Gastroesophageal sphincter (tissue), 4 donors: ENCODE measurements at regions not wholly inside any gene's neighbourhood (a gene's known extent, or its start where the extent isn't known, plus 50 kb on each side); places are given as distances from the start of the nearest gene placed in this dataset.

Experiments
- ATAC-seq: fragments of 150-250 bp; one replicate; pipeline ENCODE4 v1.9.1; 2016; ENCODE audit warnings: mild to moderate bottlenecking, moderate library complexity
- H3K27ac ChIP-seq, 4 donors: fragments of 200-600 bp; sonication (generic) in 3 of 4; 1 replicate in 3 of 4; 2 replicates in 1 of 4; pipeline ENCODE4 v1.5.1; 2016 to 2019
- H3K27me3 ChIP-seq: fragments of 200-600 bp; sonication (generic); one replicate; pipeline ENCODE4 v1.5.1; 2019
- H3K36me3 ChIP-seq, 2 donors: fragments of 200-600 bp; sonication (generic); one replicate each; pipeline ENCODE4 v1.5.1; 2019; ENCODE audit warnings: control low read depth in 1 of 2
- H3K4me1 ChIP-seq, 3 donors: fragments of 200-600 bp; sonication (generic); 1 replicate in 2 of 3; 2 replicates in 1 of 3; pipeline ENCODE4 v1.5.1; 2016 to 2019; ENCODE audit warnings: control low read depth in 2 of 3
- H3K4me3 ChIP-seq, 2 donors: fragments of 200-600 bp; sonication (generic); one replicate each; pipeline ENCODE4 v1.5.1; 2019; ENCODE audit warnings: mild to moderate bottlenecking in 1 of 2, moderate library complexity in 1 of 2
- H3K9me3 ChIP-seq, 3 donors: fragments of 200-600 bp; sonication (generic); one replicate each; pipeline ENCODE4 v1.5.1; 2017 to 2019; ENCODE audit warnings: control low read depth in 2 of 3
- CTCF ChIP-seq, 4 experiments: fragments of 200-600 bp in 2 of 4; fragments of 450-650 bp in 2 of 4; sonication (generic) in 1 of 4; IDR thresholded peaks; one replicate each; pipeline ENCODE4 v1.5.1; 2017 to 2019; ENCODE audit warnings: antibody characterized with exemption in 4 of 4, mild to moderate bottlenecking in 2 of 4, moderate library complexity in 2 of 4
- EP300 ChIP-seq: sonication (generic); formaldehyde crosslinking; IDR thresholded peaks from one replicate; pipeline ENCODE4 v1.6.1; 2017; ENCODE audit warnings: antibody characterized with exemption, mild to moderate bottlenecking
- POLR2A ChIP-seq, 2 donors: fragments of 450-650 bp; IDR thresholded peaks; one replicate each; pipeline ENCODE4 v1.6.1; 2017; ENCODE audit warnings: antibody characterized with exemption in 2 of 2, mild to moderate bottlenecking in 2 of 2, moderate library complexity in 1 of 2
- POLR2AphosphoS5 ChIP-seq: sonication (generic); formaldehyde crosslinking; IDR thresholded peaks from one replicate; pipeline ENCODE4 v1.6.1; 2017; ENCODE audit warnings: antibody characterized with exemption
- WGBS, 2 donors: methylation state at CpG; one replicate each; pipeline ENCODE4 v1.1.5; 2018; ENCODE audit warnings: low coverage in 1 of 2; 5-methylcytosine and 5-hydroxymethylcytosine counted together

GRCh38 chr6:166075186-166075585 lies 92.5 kb downstream of the TBXT start:
- Histone ChIP-seq H3K27me3 (peaks cover 4% of the 10 kb centered on the region), H3K4me1 (no peaks in the 10 kb centered on the region), H3K9me3 (no peaks in the 10 kb centered on the region), H3K36me3 (no peaks in the 10 kb centered on the region), H3K27ac (no peak overlapping the region), H3K4me3 (no peak overlapping the region)
- no peak for ATAC-seq
- no peak for TF ChIP-seq POLR2AphosphoS5
- no peak for TF ChIP-seq POLR2A (IDR thresholded peaks at IDR 0.05)
- TF ChIP-seq EP300: no peak
- 54 to 78% methylated on average over 2 of the region's 2 CpGs for WGBS, 2 donors

GRCh38 chr6:166073082-166073481 lies 94.6 kb downstream of the TBXT start:
- Histone ChIP-seq H3K9me3 (no peaks in the 10 kb centered on the region), H3K4me3 (no peak overlapping the region), H3K4me1 (no peaks in the 10 kb centered on the region), H3K27ac (no peak overlapping the region), H3K36me3 (no peaks in the 10 kb centered on the region), H3K27me3 (peaks cover 4% of the 10 kb centered on the region)
- no peak for ATAC-seq
- TF ChIP-seq POLR2AphosphoS5 (no peak), EP300 (no peak), CTCF (IDR thresholded peaks at IDR 0.05) (no peak), POLR2A (IDR thresholded peaks at IDR 0.05) (no peak)
- 60 to 100% methylated on average over 1 of the region's 9 CpGs for WGBS, 2 donors

GRCh38 chr6:166068768-166069167 lies 98.9 kb downstream of the TBXT start:
- Histone ChIP-seq H3K9me3 (no peaks in the 10 kb centered on the region), H3K36me3 (no peaks in the 10 kb centered on the region), H3K27me3 (no peaks in the 10 kb centered on the region), H3K4me3 (no peak overlapping the region), H3K4me1 (no peaks in the 10 kb centered on the region), H3K27ac (no peak overlapping the region)
- no peak for ATAC-seq
- 68 to 83% methylated on average over 3 of the region's 3 CpGs for WGBS, 2 donors
- TF ChIP-seq POLR2A (IDR thresholded peaks at IDR 0.05) (no peak), POLR2AphosphoS5 (no peak), CTCF (IDR thresholded peaks at IDR 0.05) (no peak), EP300 (no peak)

- WGBS, 2 donors: 15 to 30% methylated on average over 2 to 9 of the region's 10 CpGs
- Histone ChIP-seq H3K27ac (peak overlapping the region in 1 of 4 donors; percentile 24), H3K27me3 (no peaks in the 10 kb centered on the region), H3K36me3 (no peaks in the 10 kb centered on the region), H3K9me3 (peaks cover 0 to 13% (median 0%) of the 10 kb centered on the region in 3 donors), H3K4me3 (no peak overlapping the region), H3K4me1 (peaks cover 2 to 18% (median 5%) of the 10 kb centered on the region in 3 donors)
- no peak for ATAC-seq
- TF ChIP-seq POLR2A (IDR thresholded peaks at IDR 0.05): no peak
- TF ChIP-seq EP300: no peak
- no peak for TF ChIP-seq POLR2AphosphoS5
- no peak for TF ChIP-seq CTCF (IDR thresholded peaks at IDR 0.05)
Observed at GRCh38 chr6:166058064-166058739, 109.4 kb downstream of the TBXT start.

GRCh38 chr6:166057431-166057830 lies 110.2 kb downstream of the TBXT start:
- H3K27me3 ChIP-seq: no peaks in the 10 kb centered on the region
- no peak for ATAC-seq
- peaks cover 2 to 18% (median 5%) of the 10 kb centered on the region in 3 donors for H3K4me1 ChIP-seq
- TF ChIP-seq POLR2A (IDR thresholded peaks at IDR 0.05): no peak
- TF ChIP-seq CTCF (IDR thresholded peaks at IDR 0.05): no peak
- TF ChIP-seq POLR2AphosphoS5: no peak
- no peak for TF ChIP-seq EP300
- peaks cover 0 to 17% (median 0%) of the 10 kb centered on the region in 3 donors for H3K9me3 ChIP-seq
- H3K36me3 ChIP-seq: no peaks in the 10 kb centered on the region
- no peak overlapping the region for H3K4me3 ChIP-seq
- peak overlapping the region in 1 of 4 donors; percentile 24 for H3K27ac ChIP-seq
- WGBS, 2 donors: 23 to 56% methylated on average over 2 of the region's 2 CpGs
